Body of pancreas (tissue), 4 donors: ENCODE measurements at regions not wholly inside any gene's neighbourhood (a gene's known extent, or its start where the extent isn't known, plus 50 kb on each side); places are given as distances from the start of the nearest gene placed in this dataset.
"Not testable (repeated sequence)": the region's sequence is repeated elsewhere in the genome, so short reads cannot be mapped to it uniquely, and the experiment has no call there.

Experiments
- ATAC-seq: fragments of 150-250 bp; one replicate; pipeline ENCODE4 v1.9.1; 2016
- DNase-seq, 4 donors: peaks; one replicate each; pipeline ENCODE4 v3.0.0-alpha.2; 2019
- H3K27ac ChIP-seq, 4 donors: fragments of 200-600 bp; sonication (generic); 1 replicate in 3 of 4; 2 replicates in 1 of 4; pipeline versions ENCODE4 v1.5.1 to v1.6.1; 2016 to 2019; ENCODE audit warnings: mild to moderate bottlenecking in 1 of 4, mixed read lengths in 1 of 4, moderate library complexity in 1 of 4
- H3K27me3 ChIP-seq, 2 donors: fragments of 200-600 bp; sonication (generic); one replicate each; pipeline ENCODE4 v1.6.0; 2016; ENCODE audit warnings: mild to moderate bottlenecking in 1 of 2
- H3K36me3 ChIP-seq, 2 donors: fragments of 200-600 bp; sonication (generic); replicated peaks in 1 of 2; 2 replicates each; pipeline ENCODE4 v1.5.1; 2016; ENCODE audit warnings: low read depth in 2 of 2; ENCODE audit not compliant: insufficient read depth in 1 of 2
- H3K4me1 ChIP-seq: fragments of 200-600 bp; sonication (generic); one replicate; pipeline ENCODE4 v1.6.0; 2016
- H3K4me3 ChIP-seq, 2 donors: fragments of 200-600 bp; sonication (generic); 1 replicate in 1 of 2; 2 replicates in 1 of 2; pipeline ENCODE4 v1.5.1; 2016 to 2019
- H3K9me3 ChIP-seq, 3 donors: fragments of 200-600 bp; sonication (generic); 1 replicate in 2 of 3; 2 replicates in 1 of 3; pipeline ENCODE4 v1.5.1; 2016
- CTCF ChIP-seq, 7 experiments: fragments of 450-650 bp in 4 of 7; fragments of 200-600 bp in 3 of 7; sonication (generic) in 3 of 7; IDR thresholded peaks; one replicate each; pipeline ENCODE4 v1.5.1; 2016 to 2019; ENCODE audit warnings: antibody characterized with exemption in 7 of 7
- POLR2A ChIP-seq, 3 donors: fragments of 450-650 bp; IDR thresholded peaks; one replicate each; pipeline ENCODE4 v1.6.1; 2016; ENCODE audit warnings: antibody characterized with exemption in 3 of 3, mild to moderate bottlenecking in 2 of 3
- WGBS, 2 donors: methylation state at CpG; one replicate each; pipeline ENCODE4 v1.1.5; 2017; 5-methylcytosine and 5-hydroxymethylcytosine counted together
- intact Hi-C: fragments of 100-400 bp; cut with DNase I; formaldehyde crosslinking; loops from one replicate; pipeline ENCODE4 v1.15.1; 2023

GRCh38 chr13:88461272-88462009 is 790.3 kb downstream of the SLITRK5 start:
- DNase-seq, result no peak
- intact Hi-C loops, result no loop called here
- H3K4me1 ChIP-seq, result no peaks in the 10 kb centered on the region
- WGBS, 2 donors, result 73% methylated on average over 3 of the region's 3 CpGs
- no peaks in the 10 kb centered on the region for H3K27me3 ChIP-seq
- TF ChIP-seq POLR2A (IDR thresholded peaks at IDR 0.05) (no peak), CTCF (IDR thresholded peaks at IDR 0.05) (no peak)
- no peak for ATAC-seq
- no peak overlapping the region for H3K4me3 ChIP-seq
- H3K36me3 ChIP-seq, result no peaks in the 10 kb centered on the region
- no peaks in the 10 kb centered on the region for H3K9me3 ChIP-seq
- no peak overlapping the region for H3K27ac ChIP-seq

GRCh38 chr13:88464851-88465250 is 793.7 kb downstream of the SLITRK5 start:
- ATAC-seq (no peak), DNase-seq (no peak)
- intact Hi-C loops, result no loop called here
- 75 to 87% methylated on average over 6 of the region's 6 CpGs for WGBS, 2 donors
- Histone ChIP-seq H3K4me3 (no peak overlapping the region), H3K9me3 (no peaks in the 10 kb centered on the region), H3K27ac (no peak overlapping the region), H3K4me1 (no peaks in the 10 kb centered on the region), H3K36me3 (no peaks in the 10 kb centered on the region), H3K27me3 (no peaks in the 10 kb centered on the region)
- TF ChIP-seq POLR2A (IDR thresholded peaks at IDR 0.05) (no peak), CTCF (IDR thresholded peaks at IDR 0.05) (no peak)

- Histone ChIP-seq H3K36me3 (no peaks in the 10 kb centered on the region), H3K27ac (no peak overlapping the region), H3K27me3 (no peaks in the 10 kb centered on the region), H3K4me3 (no peak overlapping the region), H3K4me1 (no peaks in the 10 kb centered on the region), H3K9me3 (no peaks in the 10 kb centered on the region)
- intact Hi-C loops, result no loop called here
- TF ChIP-seq POLR2A (IDR thresholded peaks at IDR 0.05) (no peak), CTCF (IDR thresholded peaks at IDR 0.05) (no peak)
- 57 to 64% methylated on average over 3 of the region's 3 CpGs for WGBS, 2 donors
- DNase-seq (no peak), ATAC-seq (no peak)
Observed at GRCh38 chr13:88472316-88472715, 801.1 kb downstream of the SLITRK5 start.

GRCh38 chr13:88483202-88483601 is 812.0 kb downstream of the SLITRK5 start:
- intact Hi-C loops, result no loop called here
- Histone ChIP-seq H3K36me3 (no peaks in the 10 kb centered on the region), H3K9me3 (peaks cover 0 to 4% (median 0%) of the 10 kb centered on the region in 3 donors), H3K4me3 (no peak overlapping the region), H3K27me3 (no peaks in the 10 kb centered on the region), H3K27ac (no peak overlapping the region), H3K4me1 (no peaks in the 10 kb centered on the region)
- no peak for TF ChIP-seq CTCF (IDR thresholded peaks at IDR 0.05)
- no peak for TF ChIP-seq POLR2A (IDR thresholded peaks at IDR 0.05)
- 67% methylated on average over 1 of the region's 1 CpG for WGBS, 2 donors
- DNase-seq, result no peak
- no peak for ATAC-seq

- TF ChIP-seq CTCF (IDR thresholded peaks at IDR 0.05) (no peak), POLR2A (IDR thresholded peaks at IDR 0.05) (no peak)
- 21% methylated on average over 1 of the region's 1 CpG for WGBS, 2 donors
- intact Hi-C loops, result no loop called here
Observed at GRCh38 chr13:88507909-88508308, 836.7 kb downstream of the SLITRK5 start.

GRCh38 chr13:88512993-88513392 is 841.8 kb downstream of the SLITRK5 start:
- H3K4me3 ChIP-seq, DNase-seq, H3K27ac ChIP-seq, H3K9me3 ChIP-seq, intact Hi-C loops, ATAC-seq, H3K27me3 ChIP-seq, H3K36me3 ChIP-seq, H3K4me1 ChIP-seq: not testable (repeated sequence)
- WGBS, 2 donors, result 77 to 78% methylated on average over 3 of the region's 3 CpGs

More at GRCh38 chr13:88507909-88508308, 836.7 kb downstream of the SLITRK5 start:
- Histone ChIP-seq H3K4me3 (no peak overlapping the region), H3K36me3 (no peaks in the 10 kb centered on the region), H3K27ac (no peak overlapping the region), H3K9me3 (peaks cover 0 to 6% (median 0%) of the 10 kb centered on the region in 3 donors), H3K27me3 (no peaks in the 10 kb centered on the region), H3K4me1 (no peaks in the 10 kb centered on the region)
- no peak for DNase-seq
- no peak for ATAC-seq
